Pancreas (tissue), 10 donors: ENCODE measurements at regions not wholly inside any gene's neighbourhood (a gene's known extent, or its start where the extent isn't known, plus 50 kb on each side); places are given as distances from the start of the nearest gene placed in this dataset.

Source experiments
- ATAC-seq, 4 donors: fragments of 200-7000 bp; cut with Tn5 transposase; one replicate each; pipeline versions ENCODE4 v1.8.0 to v1.9.1; 2020; ENCODE audit warnings: mild to moderate bottlenecking in 4 of 4, moderate library complexity in 4 of 4
- DNase-seq, 6 donors: peaks; one replicate each; pipeline ENCODE4 v3.0.0-alpha.2; 2020
- FAIRE-seq: peaks from 2 replicates; lab custom pipeline; 2012; peaks lifted over from hg19 to GRCh38; lab: Jason Lieb, UNC
- H3K27ac ChIP-seq, 4 donors: fragments of 200-600 bp; sonication (generic); 1 replicate in 3 of 4; 2 replicates in 1 of 4; pipeline versions ENCODE4 v1.5.0 to v1.8.0; 2020
- H3K27me3 ChIP-seq, 4 donors: fragments of 200-600 bp; one replicate each; pipeline ENCODE4 v1.8.0; 2021
- H3K36me3 ChIP-seq, 3 donors: fragments of 200-600 bp; sonication (generic) in 1 of 3; one replicate each; pipeline versions ENCODE4 v1.5.0 to v1.8.0; 2020 to 2021
- H3K4me1 ChIP-seq, 3 donors: fragments of 200-600 bp; one replicate each; pipeline ENCODE4 v1.8.0; 2021
- H3K4me3 ChIP-seq, 4 donors: fragments of 200-600 bp; sonication (generic) in 2 of 4; one replicate each; pipeline versions ENCODE4 v1.5.0 to v1.8.0; 2020 to 2021
- H3K9me3 ChIP-seq, 4 donors: fragments of 200-600 bp; one replicate each; pipeline ENCODE4 v1.8.0; 2021
- CTCF ChIP-seq, 4 donors: fragments of 200-600 bp; sonication (generic) in 3 of 4; IDR thresholded peaks; one replicate each; pipeline versions ENCODE4 v1.5.0 to v1.8.0; 2021; ENCODE audit warnings: antibody characterized with exemption in 4 of 4
- WGBS, 2 donors: extraction: QIAGEN DNeasy Blood & Tissue Kit; methylation state at CpG; one replicate each; pipeline ENCODE4 v1.1.7; 2013; 5-methylcytosine and 5-hydroxymethylcytosine counted together
- intact Hi-C, 3 donors: fragments of 100-400 bp; cut with DNase I; formaldehyde crosslinking; loops; one replicate each; pipeline versions ENCODE4 v1.11.1 to v1.14.2; 2022
- donor health status: healthy with polysubstance abuse.
- donor health status: DM: no; HTN: no; CAD: no; lungs with moderate emphysema.
- donor health status: DM: no; HTN: no; CAD: no.
- donor health status: control.
- donor health status: control.
- donor health status: Bipolar disorder and iron deficiency.
- donor health status: DM: yes; HTN: yes; CAD: no.
- donor health status: DM: no; HTN: no; CAD: no.
- donor health status: DM: no; HTN: no; CAD: no.
- donor health status: DM: yes; HTN: yes; CAD: no.

GRCh38 chr6:122026582-122027369, 372.7 kb upstream of the HSF2 start:
- intact Hi-C loops: no loop called here
- DNase-seq (no peak), FAIRE-seq (no peak), ATAC-seq (no peak)
- Histone ChIP-seq H3K9me3 (no peaks in the 10 kb centered on the region), H3K4me3 (no peak overlapping the region), H3K36me3 (no peaks in the 10 kb centered on the region), H3K27ac (no peak overlapping the region), H3K27me3 (no peaks in the 10 kb centered on the region), H3K4me1 (no peaks in the 10 kb centered on the region)
- no peak for TF ChIP-seq CTCF (IDR thresholded peaks at IDR 0.05)
- 78 to 83% methylated on average over 3 of the region's 3 CpGs for WGBS, 2 donors

GRCh38 chr6:122028933-122029522, 370.4 kb upstream of the HSF2 start:
- intact Hi-C loops: no loop called here
- FAIRE-seq: no peak

GRCh38 chr6:122033564-122034181, 365.8 kb upstream of the HSF2 start:
- no peaks in the 10 kb centered on the region for H3K4me1 ChIP-seq
- no peaks in the 10 kb centered on the region for H3K9me3 ChIP-seq
- WGBS, 2 donors: 0% methylated on average over 1 of the region's 1 CpG
- FAIRE-seq (peak; percentile 92), ATAC-seq (peak; percentile 84 to 97 (median 94)), DNase-seq (no peak)
- H3K36me3 ChIP-seq: no peaks in the 10 kb centered on the region
- no peak overlapping the region for H3K27ac ChIP-seq
- TF ChIP-seq CTCF (IDR thresholded peaks at IDR 0.05): peak; percentile 32 to 45 (median 40)
- no peaks in the 10 kb centered on the region for H3K27me3 ChIP-seq
- intact Hi-C loops: loop anchor here in 2 of 3 donors (5.0 to 10.0 kb wide), 2 partner anchors 601 to 609 kb away; no protein-coding TSS in a partner anchor
- no peak overlapping the region for H3K4me3 ChIP-seq

More at GRCh38 chr6:122028933-122029522, 370.4 kb upstream of the HSF2 start:
- no peaks in the 10 kb centered on the region for H3K27me3 ChIP-seq
- H3K4me3 ChIP-seq: no peak overlapping the region
- 56 to 68% methylated on average over 5 of the region's 5 CpGs for WGBS, 2 donors
- no peak for TF ChIP-seq CTCF (IDR thresholded peaks at IDR 0.05)
- DNase-seq (no peak), ATAC-seq (no peak)
- no peaks in the 10 kb centered on the region for H3K9me3 ChIP-seq
- no peaks in the 10 kb centered on the region for H3K4me1 ChIP-seq
- H3K27ac ChIP-seq: no peak overlapping the region
- no peaks in the 10 kb centered on the region for H3K36me3 ChIP-seq

- Histone ChIP-seq H3K27me3 (no peaks in the 10 kb centered on the region), H3K4me3 (no peak overlapping the region), H3K4me1 (no peaks in the 10 kb centered on the region), H3K9me3 (no peaks in the 10 kb centered on the region), H3K27ac (no peak overlapping the region), H3K36me3 (no peaks in the 10 kb centered on the region)
- intact Hi-C loops: loop anchor here in 2 of 3 donors (5.0 to 10.0 kb wide), 2 partner anchors 603 to 610 kb away; no protein-coding TSS in a partner anchor
- no peak for TF ChIP-seq CTCF (IDR thresholded peaks at IDR 0.05)
- 81 to 82% methylated on average over 2 of the region's 2 CpGs for WGBS, 2 donors
- DNase-seq (no peak), ATAC-seq (no peak), FAIRE-seq (no peak)
Observed at GRCh38 chr6:122035173-122035572, 364.3 kb upstream of the HSF2 start.
